ENCODE measurements at regions not wholly inside any gene's neighbourhood (a gene's known extent, or its start where the extent isn't known, plus 50 kb on each side); places are given as distances from the start of the nearest gene placed in this dataset.

DNA sequence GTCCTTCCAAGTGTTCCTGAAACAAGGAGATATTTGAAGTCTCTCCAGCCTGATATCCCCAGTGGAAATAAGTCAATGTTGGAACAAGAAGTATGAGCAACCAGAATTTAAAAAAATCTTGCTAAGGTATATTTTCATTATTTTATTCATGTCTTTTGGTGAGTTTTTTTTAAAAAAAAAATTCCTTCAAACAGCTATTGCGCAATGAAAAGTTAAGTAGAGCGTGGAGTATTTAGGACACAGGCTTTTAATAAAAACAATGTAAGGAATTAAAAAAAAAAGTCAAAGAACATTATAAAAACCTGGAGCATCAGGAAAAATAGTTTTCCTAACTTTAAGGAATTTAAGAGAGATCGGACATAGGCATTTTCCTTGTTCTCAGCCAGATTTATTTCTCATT, 940.4 kb downstream of the KCNJ2 start:
- DNase-seq, result no peak

DNA sequence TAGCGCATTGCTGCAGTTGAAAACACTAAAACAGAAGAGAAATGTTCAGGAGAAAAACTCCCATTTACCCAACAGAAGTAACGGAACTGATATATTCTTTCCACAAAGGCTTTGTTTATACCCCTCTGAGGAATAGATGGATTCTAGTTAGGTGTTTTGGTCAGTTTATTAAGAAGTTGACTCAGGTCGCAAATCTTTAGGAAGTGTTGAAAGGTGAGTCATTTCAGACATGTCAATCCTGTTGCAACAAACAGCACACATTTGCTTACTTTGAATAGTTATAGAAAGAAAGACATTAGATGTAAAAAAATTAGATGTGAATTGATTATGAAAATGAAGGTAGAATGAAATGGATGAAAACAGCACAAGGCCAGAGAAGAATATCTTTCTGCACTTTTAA, 941.0 kb downstream of the KCNJ2 start:
- no peak for DNase-seq

DNA sequence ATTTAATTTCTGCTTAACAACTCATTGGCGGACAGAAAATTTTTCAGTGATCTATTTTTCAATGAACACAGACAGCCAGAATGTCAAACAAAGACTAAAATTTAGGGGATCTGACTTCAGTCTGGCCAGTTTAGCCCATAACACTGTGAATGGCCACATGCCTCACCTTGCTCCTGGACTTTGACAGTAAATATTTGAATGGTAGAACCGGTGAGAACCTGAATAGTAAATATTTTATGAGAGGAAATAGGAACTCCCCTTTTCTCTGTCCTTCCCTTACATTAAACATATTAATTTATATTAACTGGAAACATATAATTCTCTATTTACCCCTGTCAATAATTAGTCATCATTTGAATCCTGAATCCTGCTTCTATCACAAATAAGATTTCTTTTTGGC, 942.1 kb downstream of the KCNJ2 start:
- no peak for DNase-seq

DNA sequence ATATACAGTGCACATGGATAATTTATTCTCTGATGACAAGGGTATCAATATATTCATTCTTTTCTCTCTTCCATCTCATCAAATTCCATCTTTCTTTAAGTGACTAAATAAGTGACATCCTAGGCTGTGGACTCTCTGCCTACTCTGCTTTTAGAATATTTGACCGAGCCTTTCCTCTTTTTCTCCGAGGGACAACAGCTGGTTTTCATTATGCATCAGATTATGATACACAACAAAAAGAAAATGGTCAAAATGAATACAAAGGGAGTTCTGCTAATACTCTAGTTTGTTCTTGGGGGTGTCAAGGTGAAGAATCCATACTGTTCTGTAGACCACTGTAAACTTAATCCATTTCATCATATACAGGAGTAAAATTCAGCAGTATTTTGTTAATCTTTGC, 942.6 kb downstream of the KCNJ2 start:
- DNase-seq, result no peak

DNA sequence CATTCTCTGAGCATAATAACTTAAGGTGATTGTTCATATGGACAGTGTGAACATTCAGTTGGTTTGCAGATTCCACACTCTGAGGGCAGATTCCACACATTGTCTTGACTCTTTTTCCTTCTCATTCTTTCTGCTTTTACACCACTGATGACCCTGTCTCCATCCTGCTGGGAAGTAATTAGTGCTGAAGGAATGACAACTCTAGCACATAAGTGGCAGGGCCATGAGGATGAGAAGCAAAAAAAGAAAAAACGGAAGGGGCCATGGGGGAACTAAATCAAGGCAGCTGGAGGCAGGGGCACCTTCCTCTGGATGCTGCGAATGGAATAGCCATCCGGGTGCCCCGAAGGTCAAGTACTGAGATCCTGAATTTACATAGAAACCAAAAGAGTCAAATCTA, 944.0 kb downstream of the KCNJ2 start:
- no peak for DNase-seq

DNA sequence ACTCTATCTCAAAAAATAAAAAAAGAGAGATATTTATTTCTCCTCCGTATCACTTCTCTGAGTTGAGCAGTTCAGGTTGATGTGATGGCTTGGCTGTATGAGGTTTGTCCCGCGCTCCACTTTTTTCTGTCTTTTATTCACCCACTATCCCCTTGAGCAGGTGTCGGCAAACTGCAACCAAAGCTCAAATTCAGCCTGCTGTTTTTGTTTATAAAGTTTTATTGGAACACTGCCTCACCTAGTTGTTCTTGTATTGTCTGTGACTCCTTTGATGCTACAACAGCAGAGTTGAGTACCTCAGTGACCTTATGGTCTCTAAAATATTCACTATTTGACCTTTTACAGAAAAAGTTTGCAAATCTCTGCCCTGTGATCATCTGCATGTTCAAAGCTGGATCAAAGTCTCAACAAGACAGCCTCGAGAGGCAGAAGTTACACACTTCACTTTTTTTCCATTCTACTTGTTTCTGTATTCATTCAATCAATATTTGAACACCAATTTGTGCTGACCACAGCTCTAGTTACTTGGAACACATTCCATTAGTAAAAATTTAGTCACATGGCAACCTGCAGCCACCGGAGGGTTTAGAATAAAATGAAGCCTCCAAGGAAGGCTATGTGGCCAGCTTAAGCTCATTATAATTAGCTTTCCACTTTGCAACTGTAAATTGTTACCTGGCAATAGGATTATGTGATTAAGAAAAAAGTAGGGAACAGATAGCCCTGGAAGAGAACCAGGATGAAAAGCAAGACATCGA, 945.8 kb downstream of the KCNJ2 start:
- DNase-seq, result no peak

DNA sequence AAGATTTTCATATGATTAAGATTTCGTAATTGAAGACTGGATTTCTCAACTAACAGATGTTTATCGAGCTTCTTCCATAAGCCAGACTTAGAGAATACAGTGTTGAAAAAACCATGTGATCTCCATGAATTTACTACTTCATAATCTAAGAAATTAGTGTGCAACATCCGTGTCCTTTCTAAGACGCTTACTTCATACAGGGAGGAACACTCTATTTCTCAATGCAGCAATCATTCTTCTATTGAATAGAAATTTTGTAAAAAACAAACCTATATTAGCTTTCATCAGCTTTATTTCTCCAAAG, 946.3 kb downstream of the KCNJ2 start:
- DNase-seq, result no peak

DNA sequence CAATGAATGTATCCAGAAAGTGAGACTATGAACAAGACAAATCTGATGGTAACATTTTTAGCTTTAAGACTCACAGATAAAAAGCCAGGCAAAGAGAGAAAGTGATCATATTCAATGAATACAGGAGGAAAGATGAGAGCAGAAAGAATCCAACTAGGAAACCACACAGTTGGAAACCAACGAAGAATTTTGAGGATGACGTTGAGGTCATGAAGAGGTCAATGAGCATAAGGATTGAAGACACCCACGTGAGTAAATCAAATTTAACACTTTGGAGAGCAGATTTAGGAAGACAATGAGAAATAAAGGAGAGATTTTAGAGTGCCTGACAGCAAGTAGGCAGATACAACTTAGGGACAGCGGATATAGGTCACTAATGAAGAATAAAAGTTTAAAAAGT, 948.1 kb downstream of the KCNJ2 start:
- no peak for DNase-seq

DNA sequence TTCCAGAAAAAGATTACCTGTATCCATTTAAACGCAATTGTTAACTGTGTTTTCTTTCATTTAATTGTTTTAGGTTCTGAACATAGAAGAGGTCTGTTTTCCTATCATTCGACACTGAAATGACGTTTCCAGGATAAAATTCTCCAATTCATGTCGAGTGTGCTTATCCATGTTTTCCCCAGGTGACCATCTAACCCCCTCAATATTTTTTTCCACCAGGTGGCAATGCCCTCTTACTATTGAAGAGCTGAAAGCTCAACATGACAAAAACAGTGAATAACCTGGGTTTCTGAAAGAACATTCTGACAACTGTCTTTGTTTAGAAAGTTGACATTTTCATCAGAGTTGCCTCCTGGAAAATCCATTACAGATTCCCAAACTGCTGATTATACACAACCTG, 948.7 kb downstream of the KCNJ2 start:
- DNase-seq, result no peak

DNA sequence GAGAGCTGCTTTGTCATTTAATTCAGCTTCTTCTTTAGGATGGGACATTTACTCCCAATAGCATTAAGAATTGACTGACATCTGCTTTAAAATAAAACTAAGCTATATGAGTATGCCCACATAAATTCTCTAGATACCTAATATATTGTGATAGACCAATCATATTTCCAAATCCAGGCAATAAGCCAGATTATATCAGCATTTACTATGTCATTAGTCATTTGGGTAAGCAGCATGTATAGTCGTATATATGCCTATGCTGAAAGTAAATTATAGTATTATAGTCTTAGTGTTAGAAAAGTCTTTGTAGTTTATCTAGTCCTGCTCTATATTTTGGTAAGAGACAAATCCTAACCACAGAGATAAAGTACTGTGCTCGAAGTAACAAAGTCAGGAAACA, 958.1 kb downstream of the KCNJ2 start:
- no peak for DNase-seq

DNA sequence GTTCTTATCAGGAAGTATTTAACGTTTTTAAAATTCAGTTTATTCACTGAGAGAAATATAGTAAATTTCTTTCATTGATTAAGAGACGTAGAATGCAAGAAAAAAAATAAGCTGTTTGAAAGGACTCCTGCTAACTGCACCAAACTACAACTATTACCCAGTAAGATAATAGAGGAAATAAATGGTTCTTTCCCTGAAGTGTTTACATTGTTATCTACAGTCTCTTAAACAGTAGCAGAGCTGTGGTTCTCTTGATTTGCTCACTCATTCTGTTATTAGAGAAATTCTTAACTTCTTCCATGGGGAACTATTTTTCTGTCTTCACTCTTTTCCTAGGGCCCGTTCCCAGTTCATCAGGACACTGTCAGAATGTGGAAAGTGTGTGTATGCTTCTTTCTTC, 973.0 kb downstream of the KCNJ2 start:
- DNase-seq, result no peak

DNA sequence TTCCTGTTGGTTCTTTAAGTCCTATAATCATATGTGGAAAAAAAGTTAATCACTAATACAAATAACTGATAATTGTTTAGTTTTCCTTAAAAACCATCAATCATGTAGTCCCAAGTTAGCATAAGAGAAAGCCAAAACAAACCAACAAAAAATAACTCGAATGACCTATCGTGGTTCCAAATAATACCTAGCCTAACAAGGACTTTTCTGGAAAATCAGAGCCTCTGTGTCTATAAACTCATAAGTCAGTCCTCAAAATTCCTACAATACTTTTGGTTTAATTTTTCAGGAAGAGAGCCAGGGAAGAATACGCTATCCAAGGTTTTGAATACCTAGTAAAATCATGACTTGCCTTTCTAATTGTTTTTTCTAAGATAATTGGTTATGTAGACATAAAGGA, 975.3 kb upstream of the SOX9 start:
- no peak for DNase-seq

DNA sequence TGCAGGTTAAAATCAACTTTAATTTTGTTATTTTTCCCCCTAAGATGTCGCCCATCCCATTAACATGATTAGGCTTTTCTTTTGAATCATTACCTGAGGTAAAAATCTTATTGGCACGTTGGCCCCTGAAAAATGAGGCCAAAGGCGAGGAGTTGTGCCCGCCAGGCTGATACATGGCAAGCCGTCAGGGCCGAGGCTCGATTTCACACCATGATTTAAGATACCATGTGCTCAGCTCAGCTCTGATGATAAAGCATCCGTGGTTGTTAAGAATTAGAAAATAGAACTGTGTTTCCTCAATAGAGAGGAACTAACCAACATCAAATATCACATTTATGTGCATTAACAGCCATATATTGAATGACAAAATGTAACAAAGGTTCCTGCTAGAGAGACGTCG, 972.9 kb upstream of the SOX9 start:
- DNase-seq, result no peak

DNA sequence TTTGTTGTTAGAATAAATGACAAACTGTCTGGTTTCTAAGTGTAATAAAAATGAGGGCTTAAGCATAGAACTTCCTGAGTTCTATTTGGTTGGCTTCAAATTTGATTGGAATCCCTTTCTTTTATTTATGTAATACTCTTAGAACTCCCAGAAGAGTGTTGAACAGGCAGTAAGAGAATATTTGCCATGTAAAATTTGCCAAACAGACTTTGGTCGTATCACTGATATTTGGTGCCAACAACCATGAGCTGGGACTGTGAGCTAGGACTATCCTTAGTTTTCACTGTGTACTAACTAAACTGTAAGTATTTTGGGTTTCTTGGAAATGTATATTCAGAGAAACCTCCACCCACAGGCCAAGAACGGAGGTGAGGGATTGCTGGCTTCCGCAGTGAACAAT, 971.2 kb upstream of the SOX9 start:
- DNase-seq, result no peak

DNA sequence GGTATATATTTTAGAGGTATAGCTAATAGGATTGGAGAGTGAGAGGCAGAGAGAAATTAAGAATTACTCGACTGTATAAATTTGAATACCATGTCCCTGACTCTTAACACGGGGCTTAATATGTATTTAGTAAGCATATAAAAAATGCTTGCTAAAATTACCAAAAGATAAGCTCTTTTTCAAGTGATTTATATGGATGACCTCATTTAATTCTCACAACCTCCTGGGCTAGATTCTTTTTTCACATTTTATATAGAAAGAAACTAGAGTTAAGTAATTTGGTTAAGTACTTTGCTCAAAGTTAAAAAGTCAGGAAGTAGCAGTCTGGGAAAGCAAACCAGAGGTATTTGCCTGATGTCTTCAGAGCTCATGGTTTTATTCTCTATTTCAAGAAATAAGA, 963.5 kb upstream of the SOX9 start:
- no peak for DNase-seq

DNA sequence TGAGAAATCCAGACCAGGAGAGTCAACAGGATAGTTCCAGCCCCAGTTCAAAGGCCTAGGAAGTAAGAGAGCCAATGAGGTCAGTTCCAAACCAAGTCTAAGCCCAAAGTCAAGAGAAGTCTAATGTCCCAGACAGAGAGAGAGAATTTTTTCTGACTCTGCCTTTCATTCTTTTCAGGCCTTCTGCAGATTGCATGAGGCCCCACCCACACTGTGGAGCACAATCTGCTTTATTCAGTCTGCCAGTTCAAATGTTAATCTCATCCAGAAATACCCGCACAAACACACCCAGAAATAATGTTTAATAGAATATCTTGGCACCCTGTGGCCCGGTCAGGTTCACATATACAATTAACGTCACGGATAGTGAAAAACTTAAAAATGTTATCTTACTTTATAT, 962.4 kb upstream of the SOX9 start:
- no peak for DNase-seq

DNA sequence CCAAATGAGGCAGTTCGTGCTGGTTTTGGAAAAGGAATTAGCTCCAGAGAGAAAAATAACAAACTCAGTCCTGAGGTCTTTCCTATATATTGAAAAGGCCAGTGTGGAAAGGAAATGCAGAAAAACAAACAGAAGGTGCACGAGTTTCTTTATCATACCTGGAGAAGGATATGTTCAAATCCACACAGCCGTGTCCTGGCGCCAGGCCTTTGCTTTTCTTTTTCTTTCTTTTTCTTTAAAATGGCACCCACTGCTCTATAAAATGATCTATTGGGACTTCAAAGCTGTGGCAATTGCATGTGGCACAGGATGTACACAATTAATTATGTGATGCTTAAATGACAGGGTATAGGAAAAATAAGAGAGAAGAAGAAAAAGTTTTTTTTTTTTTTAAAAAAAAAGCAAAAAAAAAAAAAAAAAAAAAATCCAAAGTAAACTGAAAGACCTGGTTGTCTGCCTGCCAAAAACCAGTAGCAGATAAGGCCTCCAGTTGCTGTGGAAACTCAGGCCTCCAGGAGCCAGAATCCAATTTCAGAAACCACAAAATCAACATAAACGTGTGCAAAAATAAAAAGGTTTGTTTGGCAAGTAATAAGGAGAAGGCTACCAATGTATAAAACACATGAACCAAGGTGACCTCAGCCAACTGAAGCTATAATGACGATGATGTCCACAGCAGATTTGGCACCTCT, 957.6 kb upstream of the SOX9 start:
- no peak for DNase-seq

DNA sequence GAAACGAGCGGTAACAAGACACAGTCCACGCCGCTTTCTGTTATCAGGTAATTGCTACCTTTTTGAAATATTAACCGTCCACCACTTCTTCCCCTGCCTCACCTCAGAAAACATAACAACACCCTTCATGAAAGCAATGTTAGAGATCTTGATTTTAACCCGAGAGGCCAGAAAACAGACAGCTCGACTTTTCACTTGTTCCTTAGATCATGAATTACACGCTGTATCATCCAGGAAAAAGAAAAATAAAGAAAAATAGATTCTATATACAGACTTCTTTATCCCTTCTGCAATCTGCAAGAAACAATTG, 957.1 kb upstream of the SOX9 start:
- no peak for DNase-seq

DNA sequence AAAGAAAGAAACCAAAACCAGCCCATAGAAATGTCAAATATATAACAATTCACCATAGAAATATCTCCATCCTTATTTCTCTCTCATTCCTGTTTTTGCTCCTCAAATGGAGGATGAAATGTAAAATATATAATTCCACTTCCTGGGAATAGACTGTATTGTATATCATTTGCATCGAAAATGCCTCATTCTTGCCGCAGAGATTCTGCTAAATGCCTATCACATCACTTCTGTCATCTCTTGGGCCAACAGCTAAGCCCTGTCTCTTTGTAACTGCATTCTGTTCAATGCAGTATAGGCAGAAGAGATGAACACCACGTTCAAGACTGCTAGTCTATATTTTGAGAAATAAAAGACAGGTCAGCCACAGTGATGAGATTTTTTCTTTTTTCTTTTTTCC, 956.3 kb upstream of the SOX9 start:
- no peak for DNase-seq

DNA sequence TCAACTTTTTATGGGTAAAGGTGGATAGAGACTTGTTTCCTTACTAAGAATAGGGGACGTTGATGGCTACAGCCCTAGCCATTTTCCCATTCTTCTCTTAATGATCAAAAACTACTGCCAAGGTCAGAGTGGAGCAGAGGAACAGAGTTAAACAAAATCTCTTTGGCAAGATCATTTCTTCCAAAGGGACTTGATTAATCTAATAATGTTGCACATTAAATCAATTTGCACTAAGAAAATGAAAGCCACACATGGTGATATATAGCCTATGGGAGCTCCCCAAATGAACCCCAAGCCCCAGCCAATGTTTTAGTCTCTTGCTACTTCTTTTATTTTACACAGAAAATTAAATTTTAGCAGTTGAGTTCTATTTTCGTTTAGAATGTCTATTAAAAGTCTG, 954.5 kb upstream of the SOX9 start:
- DNase-seq, result no peak

DNA sequence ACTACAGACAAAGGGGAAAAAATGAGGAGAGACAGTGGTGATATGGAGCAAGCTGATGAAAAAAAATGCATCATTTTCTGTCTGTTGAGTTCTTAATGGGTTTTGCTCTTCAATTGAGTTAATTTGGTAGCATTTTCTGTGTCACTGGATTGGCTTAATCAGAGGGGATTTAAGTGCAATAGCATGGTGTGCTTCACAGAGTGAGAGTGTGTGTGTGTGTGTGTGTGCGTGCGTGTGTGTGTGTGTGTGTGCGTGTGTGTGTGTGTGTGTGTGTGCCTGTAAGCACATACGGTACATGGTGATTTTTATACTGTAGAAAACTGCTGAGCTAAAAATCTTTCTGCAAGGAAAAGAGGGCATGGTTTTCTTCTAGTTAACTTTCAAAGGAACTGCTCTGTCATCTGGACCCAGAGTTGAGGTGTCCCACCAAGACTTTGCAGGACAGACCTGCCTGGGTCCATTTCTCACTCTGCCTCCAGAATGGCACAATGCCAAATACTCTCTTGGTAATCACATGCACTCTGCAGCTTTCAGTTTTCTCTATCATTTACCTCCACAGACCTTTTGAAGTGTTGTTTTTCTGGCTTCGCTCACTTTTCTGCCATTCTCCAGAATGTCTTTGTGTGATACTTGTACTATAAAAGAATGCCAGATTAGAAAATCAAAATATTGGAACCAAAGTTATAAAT, 952.6 kb upstream of the SOX9 start:
- DNase-seq, result no peak

DNA sequence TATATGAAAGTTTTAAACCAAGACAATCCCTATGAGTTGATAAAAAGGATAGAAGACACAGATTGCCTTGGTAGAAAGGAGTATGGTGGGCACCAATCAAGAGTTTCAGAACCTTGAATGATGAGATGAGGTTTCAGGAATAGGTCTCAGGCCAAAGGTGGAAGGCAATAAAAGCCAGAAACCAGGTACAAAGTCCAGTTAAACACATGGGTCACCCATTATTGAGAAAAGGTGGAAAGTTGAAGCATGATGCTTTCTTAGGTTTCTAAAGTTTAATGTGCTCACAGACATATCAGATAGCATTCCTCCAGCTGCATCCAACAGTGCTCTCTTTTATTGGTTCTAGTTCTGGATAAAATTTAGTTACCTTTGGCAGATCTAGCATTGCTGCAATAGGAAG, 950.8 kb upstream of the SOX9 start:
- no peak for DNase-seq

DNA sequence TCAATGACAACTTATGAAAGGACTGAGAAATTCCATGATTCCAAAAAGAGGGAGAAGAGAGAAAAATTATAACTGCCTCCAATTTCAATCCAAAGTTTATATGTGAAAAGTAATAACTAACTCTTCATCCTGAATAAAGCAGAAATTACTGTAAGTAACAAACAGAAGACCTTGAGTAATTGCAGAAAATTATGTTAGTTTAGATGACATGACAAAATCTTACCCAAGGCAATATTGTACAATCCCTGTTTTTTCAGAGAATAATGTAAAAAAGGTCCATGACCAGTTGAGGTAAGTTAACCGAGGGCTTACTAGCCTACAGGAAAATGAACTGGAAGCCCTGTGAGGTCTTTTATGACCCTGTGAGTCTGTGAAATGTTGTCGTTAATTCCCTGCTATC, 949.5 kb upstream of the SOX9 start:
- no peak for DNase-seq

DNA sequence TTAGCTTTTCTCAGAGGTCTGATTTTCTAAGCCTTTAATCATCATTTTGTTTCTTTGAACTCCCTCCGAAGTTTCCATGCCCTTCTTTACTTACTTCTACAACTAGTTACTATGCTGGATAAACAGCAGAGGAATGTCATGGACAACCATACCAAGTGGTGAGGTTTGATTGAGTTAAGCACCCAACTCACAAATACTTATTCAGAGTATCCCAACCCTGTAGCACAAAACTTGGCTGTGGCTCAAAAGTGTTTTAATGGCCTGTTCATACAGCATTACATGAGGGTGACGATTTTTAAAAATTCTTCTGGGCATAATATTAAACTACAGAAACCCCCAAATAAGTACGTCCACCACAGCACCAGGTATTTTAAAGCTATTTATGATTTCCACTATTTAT, 946.8 kb upstream of the SOX9 start:
- no peak for DNase-seq

DNA sequence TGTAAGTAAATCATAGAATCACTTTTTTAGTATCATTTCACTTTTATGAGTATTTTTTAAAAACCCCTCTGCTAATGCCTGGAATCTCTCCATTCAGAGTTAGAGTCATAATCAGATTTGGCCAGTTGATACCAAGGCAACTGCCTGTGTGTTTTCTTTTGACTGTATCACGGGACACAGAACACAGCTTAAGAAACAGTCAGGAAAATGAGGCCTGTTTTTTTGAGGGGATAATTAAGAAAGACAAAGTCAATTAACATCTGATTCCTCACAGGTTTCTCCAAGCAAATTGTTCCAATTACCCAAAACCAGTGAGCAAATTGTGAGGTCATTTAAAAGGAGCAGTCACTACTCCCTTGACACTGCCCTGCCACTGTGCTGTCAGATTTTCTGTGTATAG, 944.5 kb upstream of the SOX9 start:
- no peak for DNase-seq
